ENCODE measurements at regions not wholly inside any gene's neighbourhood (a gene's known extent, or its start where the extent isn't known, plus 50 kb on each side); places are given as distances from the start of the nearest gene placed in this dataset.

GRCh38 chr17:79529661-79530081 is 81.2 kb downstream of the RBFOX3 start:
- Histone ChIP-seq H3K79me2 (ENCODE audit: low read length) (no peaks in the 10 kb centered on the region), H4K20me1 (ENCODE audit: low read length) (no peaks in the 10 kb centered on the region), H3K9ac (ENCODE audit: low read length) (no peak overlapping the region), H3K36me3 (ENCODE audit: low read depth, low read length) (no peaks in the 10 kb centered on the region), H3K27ac (ENCODE audit: low read length) (no peak overlapping the region), H3K4me3 (ENCODE audit: low read length) (no peak overlapping the region), H3K9me2 (replicated peaks; ENCODE audit: low read length) (no peaks in the 10 kb centered on the region), H3K27me3 (ENCODE audit: low read length) (peaks cover 100% of the 10 kb centered on the region), H2AFZ (ENCODE audit: low read length) (no peak overlapping the region), H3K4me2 (ENCODE audit: low read length) (no peak overlapping the region), H3K9me3 (ENCODE audit: low read length) (no peaks in the 10 kb centered on the region), H3K4me1 (ENCODE audit: insufficient read depth, low read length) (no peaks in the 10 kb centered on the region), H3F3A (ENCODE audit: low read length, unreplicated experiment) (no peaks in the 10 kb centered on the region)
- DNase-seq (no peak), ATAC-seq (no peak)
- TF ChIP-seq EZH2phosphoT487 (IDR thresholded peaks at IDR 0.05; ENCODE audit: borderline replicate concordance, low read length) (no peak), EZH2 (IDR thresholded peaks at IDR 0.05; ENCODE audit: low read length, unreplicated experiment) (no peak), CTCF (conservative IDR thresholded peaks at IDR 0.05; ENCODE audit: low read depth, low read length) (no peak)
- POLR2A ChIA-PET (ENCODE audit: unreplicated experiment) = no interaction called here
- CTCF ChIA-PET = no interaction called here
- intact Hi-C loops (cut with micrococcal nuclease) = no loop called here
- BruUV-seq (replicated peaks) = no TSS peak

GRCh38 chr17:79528592-79529125 is 82.2 kb downstream of the RBFOX3 start:
- no peak for ATAC-seq
- no peaks in the 10 kb centered on the region for H3F3A ChIP-seq (ENCODE audit: low read length, unreplicated experiment)
- H3K9me3 ChIP-seq (ENCODE audit: low read length) = no peaks in the 10 kb centered on the region
- no peak overlapping the region for H3K4me3 ChIP-seq (ENCODE audit: low read length)
- no peaks in the 10 kb centered on the region for H3K79me2 ChIP-seq (ENCODE audit: low read length)
- H3K4me1 ChIP-seq (ENCODE audit: insufficient read depth, low read length) = no peaks in the 10 kb centered on the region
- DNase-seq = no peak
- H3K27ac ChIP-seq (ENCODE audit: low read length) = no peak overlapping the region
- BruUV-seq (replicated peaks) = no TSS peak
- H3K27me3 ChIP-seq (ENCODE audit: low read length) = peaks cover 100% of the 10 kb centered on the region
- no peak overlapping the region for H2AFZ ChIP-seq (ENCODE audit: low read length)
- no peaks in the 10 kb centered on the region for H3K36me3 ChIP-seq (ENCODE audit: low read depth, low read length)
- TF ChIP-seq EZH2 (IDR thresholded peaks at IDR 0.05; ENCODE audit: low read length, unreplicated experiment) (no peak), CTCF (conservative IDR thresholded peaks at IDR 0.05; ENCODE audit: low read depth, low read length) (no peak), EZH2phosphoT487 (IDR thresholded peaks at IDR 0.05; ENCODE audit: borderline replicate concordance, low read length) (no peak)
- POLR2A ChIA-PET (ENCODE audit: unreplicated experiment) = no interaction called here
- H3K4me2 ChIP-seq (ENCODE audit: low read length) = no peak overlapping the region
- no peak overlapping the region for H3K9ac ChIP-seq (ENCODE audit: low read length)
- no peaks in the 10 kb centered on the region for H4K20me1 ChIP-seq (ENCODE audit: low read length)
- intact Hi-C loops (cut with micrococcal nuclease) = no loop called here
- CTCF ChIA-PET = no interaction called here
- no peaks in the 10 kb centered on the region for H3K9me2 ChIP-seq (replicated peaks; ENCODE audit: low read length)

- Histone ChIP-seq H3K36me3 (ENCODE audit: low read depth, low read length) (no peaks in the 10 kb centered on the region), H3K9me2 (replicated peaks; ENCODE audit: low read length) (no peaks in the 10 kb centered on the region), H3K27ac (ENCODE audit: low read length) (no peak overlapping the region), H3K4me2 (ENCODE audit: low read length) (no peak overlapping the region), H3K4me3 (ENCODE audit: low read length) (no peak overlapping the region), H3K9me3 (ENCODE audit: low read length) (no peaks in the 10 kb centered on the region), H3K9ac (ENCODE audit: low read length) (no peak overlapping the region), H3F3A (ENCODE audit: low read length, unreplicated experiment) (no peaks in the 10 kb centered on the region), H3K4me1 (ENCODE audit: insufficient read depth, low read length) (no peaks in the 10 kb centered on the region), H2AFZ (ENCODE audit: low read length) (no peak overlapping the region), H3K79me2 (ENCODE audit: low read length) (no peaks in the 10 kb centered on the region), H4K20me1 (ENCODE audit: low read length) (no peaks in the 10 kb centered on the region), H3K27me3 (ENCODE audit: low read length) (peaks cover 100% of the 10 kb centered on the region)
- DNase-seq (no peak), ATAC-seq (no peak)
- BruUV-seq (replicated peaks) = no TSS peak
- no peak for TF ChIP-seq CTCF (conservative IDR thresholded peaks at IDR 0.05; ENCODE audit: low read depth, low read length)
- TF ChIP-seq EZH2 (IDR thresholded peaks at IDR 0.05; ENCODE audit: low read length, unreplicated experiment) = no peak
- TF ChIP-seq EZH2phosphoT487 (IDR thresholded peaks at IDR 0.05; ENCODE audit: borderline replicate concordance, low read length) = no peak
- ChIA-PET CTCF (no interaction called here), POLR2A (ENCODE audit: unreplicated experiment) (no interaction called here)
- intact Hi-C loops (cut with micrococcal nuclease) = no loop called here
Measured at GRCh38 chr17:79527306-79527705, 83.5 kb downstream of the RBFOX3 start.
